Mesendoderm (in vitro differentiated cells): ENCODE measurements at regions not wholly inside any gene's neighbourhood (a gene's known extent, or its start where the extent isn't known, plus 50 kb on each side); places are given as distances from the start of the nearest gene placed in this dataset.
A peak's percentile ranks its signal among the peaks of the same experiment; 100 is the strongest.

ENCODE experiments used
- DNase-seq: peaks from one replicate; pipeline ENCODE4 v3.0.0; 2013
- H2AK5ac ChIP-seq: 2 replicates; pipeline ENCODE4 v1.6.1; 2013; ENCODE audit warnings: low read length, inconsistent platforms
- H2BK120ac ChIP-seq: 2 replicates; pipeline ENCODE4 v1.6.1; 2013; ENCODE audit warnings: low read depth, mild to moderate bottlenecking, low read length, moderate library complexity, mixed read lengths
- H2BK15ac ChIP-seq: replicated peaks from 2 replicates; pipeline ENCODE4 v1.6.1; 2013; ENCODE audit warnings: low read depth, mild to moderate bottlenecking, moderate library complexity
- H2BK5ac ChIP-seq: 2 replicates; pipeline ENCODE4 v1.6.1; 2013; ENCODE audit warnings: low read length, inconsistent platforms
- H3K18ac ChIP-seq: 2 replicates; pipeline ENCODE4 v1.6.1; 2013; ENCODE audit warnings: mild to moderate bottlenecking, low read length, mixed read lengths
- H3K23ac ChIP-seq: one replicate; pipeline ENCODE4 v1.6.1; 2013; ENCODE audit warnings: low read length
- H3K27ac ChIP-seq: 2 replicates; pipeline ENCODE4 v1.5.1; 2013; ENCODE audit warnings: low read depth, mild to moderate bottlenecking, inconsistent platforms, low read length, moderate library complexity
- H3K27me3 ChIP-seq: 2 replicates; pipeline ENCODE4 v1.6.1; 2013; ENCODE audit warnings: low read length, control low read depth, mild to moderate bottlenecking, inconsistent platforms; ENCODE audit not compliant: insufficient read depth, poor library complexity
- H3K36me3 ChIP-seq: 2 replicates; pipeline ENCODE4 v1.6.1; 2013; ENCODE audit warnings: low read length, inconsistent platforms; ENCODE audit not compliant: control insufficient read depth, insufficient read depth
- H3K4ac ChIP-seq: one replicate; pipeline ENCODE4 v1.6.1; 2013; ENCODE audit warnings: low read depth, mild to moderate bottlenecking, low read length, moderate library complexity
- H3K4me1 ChIP-seq: 2 replicates; pipeline ENCODE4 v1.6.1; 2013; ENCODE audit warnings: low read depth, low read length, inconsistent platforms; ENCODE audit not compliant: control insufficient read depth
- H3K4me2 ChIP-seq: 2 replicates; pipeline ENCODE4 v1.6.1; 2013; ENCODE audit warnings: low read length
- H3K4me3 ChIP-seq: 2 replicates; pipeline ENCODE4 v1.5.1; 2013; ENCODE audit warnings: mild to moderate bottlenecking, low read length
- H3K56ac ChIP-seq: one replicate; pipeline ENCODE4 v1.6.1; 2013; ENCODE audit warnings: low read length
- H3K79me1 ChIP-seq: 2 replicates; pipeline ENCODE4 v1.6.1; 2013; ENCODE audit warnings: low read length, inconsistent platforms
- H3K79me2 ChIP-seq: 2 replicates; pipeline ENCODE4 v1.6.1; 2013; ENCODE audit warnings: mild to moderate bottlenecking, low read length; ENCODE audit not compliant: control insufficient read depth, insufficient read depth
- H3K9ac ChIP-seq: 2 replicates; pipeline ENCODE4 v1.6.1; 2013; ENCODE audit warnings: low read length, inconsistent platforms
- H4K5ac ChIP-seq: one replicate; pipeline ENCODE4 v1.6.1; 2013; ENCODE audit warnings: low read length
- H4K8ac ChIP-seq: one replicate; pipeline ENCODE4 v1.6.1; 2013; ENCODE audit warnings: low read depth, mild to moderate bottlenecking, control low read depth, low read length, moderate library complexity
- WGBS: extraction: QIAGEN DNeasy Blood & Tissue Kit; methylation state at CpG from one replicate; pipeline ENCODE4 v1.1.7; 2013; ENCODE audit warnings: low lambda C conversion rate, missing lambda C conversion rate; ENCODE audit not compliant: insufficient coverage; ENCODE audit errors: extremely low coverage; 5-methylcytosine and 5-hydroxymethylcytosine counted together

GRCh38 chr12:125922330-125922729 lies 857.1 kb downstream of the AACS start:
- no peak for DNase-seq
- no peaks in the 10 kb centered on the region for H3K36me3 ChIP-seq
- 100% methylated on average over 1 of the region's 5 CpGs for WGBS

DNA sequence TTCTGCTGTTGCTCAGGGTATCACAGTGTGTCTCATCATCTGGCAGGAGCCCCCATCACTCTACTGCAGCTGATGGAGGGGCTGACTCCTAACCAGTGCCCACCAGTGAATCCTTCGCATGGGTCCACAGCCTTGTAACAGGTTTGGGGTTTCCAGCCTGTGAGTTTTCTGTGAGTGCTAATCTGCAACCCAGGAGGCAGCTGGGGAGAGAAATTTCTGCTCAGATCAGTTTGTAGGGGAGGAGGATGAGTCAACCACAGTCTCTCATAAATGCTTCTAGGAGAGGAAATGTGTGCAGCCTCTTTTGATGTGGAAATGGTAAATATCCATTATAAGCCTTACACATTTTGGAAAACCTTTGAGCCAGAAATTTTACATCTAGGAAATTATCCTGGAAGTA lies 871.3 kb downstream of the AACS start:
- DNase-seq: no peak

More at GRCh38 chr12:125922330-125922729, 857.1 kb downstream of the AACS start:
- H3K79me2 ChIP-seq: no peaks in the 10 kb centered on the region
- no peak overlapping the region for H3K56ac ChIP-seq
- no peak overlapping the region for H4K5ac ChIP-seq
- H3K9ac ChIP-seq: no peak overlapping the region
- H2AK5ac ChIP-seq: no peak overlapping the region
- H2BK120ac ChIP-seq: no peak overlapping the region
- H3K4me1 ChIP-seq: no peaks in the 10 kb centered on the region
- H2BK5ac ChIP-seq: no peak overlapping the region
- no peak overlapping the region for H3K18ac ChIP-seq
- H4K8ac ChIP-seq: no peak overlapping the region
- no peak overlapping the region for H3K4me2 ChIP-seq
- no peaks in the 10 kb centered on the region for H3K79me1 ChIP-seq
- H3K4me3 ChIP-seq: no peak overlapping the region
- H2BK15ac ChIP-seq: no peak overlapping the region
- no peak overlapping the region for H3K4ac ChIP-seq
- no peak overlapping the region for H3K27ac ChIP-seq
- no peaks in the 10 kb centered on the region for H3K27me3 ChIP-seq
- H3K23ac ChIP-seq: no peak overlapping the region

DNA sequence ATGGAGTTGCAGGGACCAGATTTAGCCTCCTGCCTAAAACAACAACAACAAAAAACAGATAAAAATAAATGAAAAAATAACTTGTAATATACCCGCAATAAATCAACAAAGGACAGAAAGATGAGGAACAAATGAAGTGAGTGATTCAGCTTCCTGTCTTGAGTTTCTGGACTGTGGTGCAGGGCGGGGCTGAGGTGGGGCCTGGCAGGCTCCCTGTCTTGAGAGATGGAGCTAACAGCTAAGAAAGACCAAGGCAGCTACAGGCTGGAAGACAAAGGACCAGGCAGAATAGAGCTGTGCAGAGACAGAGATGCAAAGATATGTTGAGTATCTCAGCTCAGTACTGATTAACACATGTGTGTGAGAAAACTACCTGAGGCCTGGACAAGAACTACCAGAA lies 879.2 kb downstream of the AACS start:
- no CpG with 5 or more reads among the region's 2 CpGs for WGBS
- H3K79me1 ChIP-seq: no peaks in the 10 kb centered on the region
- DNase-seq: no peak

More for the DNA sequence above, 871.3 kb downstream of the AACS start:
- Histone ChIP-seq H3K4ac (no peak overlapping the region), H3K4me2 (no peak overlapping the region), H3K18ac (no peak overlapping the region), H3K9ac (no peak overlapping the region), H3K79me2 (no peaks in the 10 kb centered on the region), H3K27ac (no peak overlapping the region), H3K79me1 (no peaks in the 10 kb centered on the region), H3K4me1 (no peaks in the 10 kb centered on the region), H4K8ac (no peak overlapping the region), H4K5ac (no peak overlapping the region), H3K56ac (no peak overlapping the region), H2AK5ac (no peak overlapping the region), H3K23ac (no peak overlapping the region), H3K36me3 (no peaks in the 10 kb centered on the region), H3K4me3 (no peak overlapping the region), H3K27me3 (no peaks in the 10 kb centered on the region), H2BK15ac (no peak overlapping the region), H2BK120ac (no peak overlapping the region), H2BK5ac (no peak overlapping the region)
- WGBS: no CpG with 5 or more reads among the region's 1 CpG

DNA sequence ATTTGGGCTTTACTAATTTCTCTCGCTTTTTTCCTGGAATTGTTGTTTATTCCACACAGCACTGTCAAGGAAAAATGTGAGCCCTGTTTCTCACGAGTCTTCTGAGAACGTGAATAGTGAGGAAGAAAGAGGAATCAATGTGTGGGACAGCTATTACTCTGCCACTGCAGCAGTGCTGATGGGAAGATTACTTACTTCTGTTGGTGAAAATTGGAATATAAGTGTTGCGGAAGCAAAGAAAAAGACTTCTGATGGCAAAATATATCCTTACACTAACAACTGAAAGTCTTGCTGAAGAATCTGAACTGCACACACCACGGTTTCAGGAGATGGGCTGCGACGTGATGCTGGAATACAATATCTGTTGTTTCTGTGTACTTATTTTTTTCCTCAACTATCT lies 884.2 kb downstream of the AACS start:
- Histone ChIP-seq H2BK5ac (no peak overlapping the region), H3K36me3 (no peaks in the 10 kb centered on the region), H2BK15ac (no peak overlapping the region), H3K4ac (no peak overlapping the region), H2AK5ac (no peak overlapping the region), H4K5ac (no peak overlapping the region), H3K4me2 (no peak overlapping the region), H3K56ac (no peak overlapping the region), H3K9ac (no peak overlapping the region), H3K79me2 (no peaks in the 10 kb centered on the region), H4K8ac (no peak overlapping the region), H3K79me1 (no peaks in the 10 kb centered on the region), H3K4me3 (no peak overlapping the region), H3K27me3 (no peaks in the 10 kb centered on the region), H3K18ac (no peak overlapping the region), H3K4me1 (no peaks in the 10 kb centered on the region), H2BK120ac (no peak overlapping the region), H3K23ac (no peak overlapping the region), H3K27ac (no peak overlapping the region)
- WGBS: no CpG with 5 or more reads among the region's 7 CpGs
- DNase-seq: no peak

More for the DNA sequence above, 879.2 kb downstream of the AACS start:
- Histone ChIP-seq H3K4me2 (no peak overlapping the region), H3K4ac (no peak overlapping the region), H2BK120ac (no peak overlapping the region), H3K23ac (no peak overlapping the region), H3K4me1 (no peaks in the 10 kb centered on the region), H4K8ac (no peak overlapping the region), H3K79me2 (no peaks in the 10 kb centered on the region), H2AK5ac (no peak overlapping the region), H3K27me3 (no peaks in the 10 kb centered on the region), H3K27ac (no peak overlapping the region), H3K18ac (no peak overlapping the region), H4K5ac (no peak overlapping the region), H3K4me3 (no peak overlapping the region), H2BK5ac (no peak overlapping the region), H3K56ac (no peak overlapping the region), H3K9ac (no peak overlapping the region), H2BK15ac (no peak overlapping the region), H3K36me3 (no peaks in the 10 kb centered on the region)

GRCh38 chr12:125954362-125954761 lies 889.1 kb downstream of the AACS start:
- H3K4me3 ChIP-seq: no peak overlapping the region
- no peak overlapping the region for H3K27ac ChIP-seq
- no peak overlapping the region for H3K18ac ChIP-seq
- H3K27me3 ChIP-seq: no peaks in the 10 kb centered on the region
- no peaks in the 10 kb centered on the region for H3K4me1 ChIP-seq
- no peak overlapping the region for H3K23ac ChIP-seq
- H3K9ac ChIP-seq: no peak overlapping the region
- H2AK5ac ChIP-seq: no peak overlapping the region
- DNase-seq: peak; percentile 39
- no peak overlapping the region for H3K4me2 ChIP-seq
- H3K4ac ChIP-seq: no peak overlapping the region
- H3K79me1 ChIP-seq: no peaks in the 10 kb centered on the region
- no peak overlapping the region for H2BK120ac ChIP-seq
- no peaks in the 10 kb centered on the region for H3K79me2 ChIP-seq
- no peak overlapping the region for H2BK5ac ChIP-seq
- no peak overlapping the region for H3K56ac ChIP-seq
- H4K5ac ChIP-seq: no peak overlapping the region
- H2BK15ac ChIP-seq: no peak overlapping the region
- no CpG with 5 or more reads among the region's 4 CpGs for WGBS
- no peak overlapping the region for H4K8ac ChIP-seq
- no peaks in the 10 kb centered on the region for H3K36me3 ChIP-seq

- no peak overlapping the region for H2BK120ac ChIP-seq
- no peak overlapping the region for H3K27ac ChIP-seq
- H3K23ac ChIP-seq: no peak overlapping the region
- H2BK5ac ChIP-seq: no peak overlapping the region
- no peak overlapping the region for H3K4me3 ChIP-seq
- H3K9ac ChIP-seq: no peak overlapping the region
- WGBS: no CpG with 5 or more reads among the region's 7 CpGs
- no peak overlapping the region for H4K8ac ChIP-seq
- H3K18ac ChIP-seq: no peak overlapping the region
- no peaks in the 10 kb centered on the region for H3K79me1 ChIP-seq
- H3K27me3 ChIP-seq: no peaks in the 10 kb centered on the region
- no peak overlapping the region for H2AK5ac ChIP-seq
- H3K36me3 ChIP-seq: no peaks in the 10 kb centered on the region
- no peak overlapping the region for H3K4ac ChIP-seq
- H3K4me1 ChIP-seq: no peaks in the 10 kb centered on the region
- H4K5ac ChIP-seq: no peak overlapping the region
- H2BK15ac ChIP-seq: no peak overlapping the region
- H3K4me2 ChIP-seq: no peak overlapping the region
- DNase-seq: no peak
- H3K79me2 ChIP-seq: no peaks in the 10 kb centered on the region
- no peak overlapping the region for H3K56ac ChIP-seq
Measured at GRCh38 chr12:125956186-125956585, 891.0 kb downstream of the AACS start.
